A204.1 (cell line): ENCODE measurements at regions not wholly inside any gene's neighbourhood (a gene's known extent, or its start where the extent isn't known, plus 50 kb on each side); places are given as distances from the start of the nearest gene placed in this dataset.
"Not testable (repeated sequence)": the region's sequence is repeated elsewhere in the genome, so short reads cannot be mapped to it uniquely, and the experiment has no call there.

Experiments
- FAIRE-seq: peaks from 2 replicates; lab custom pipeline; 2012; peaks lifted over from hg19 to GRCh38; lab: Jason Lieb, UNC

- not testable (repeated sequence) for FAIRE-seq
Observed at GRCh38 chr21:16224756-16225155, 495.0 kb downstream of the USP25 start.

GRCh38 chr21:16239659-16240265 lies 510.0 kb downstream of the USP25 start:
- no peak for FAIRE-seq

GRCh38 chr21:16241016-16241415 lies 511.2 kb downstream of the USP25 start:
- peak; percentile 27 for FAIRE-seq

GRCh38 chr21:16241479-16241963 lies 511.7 kb downstream of the USP25 start:
- no peak for FAIRE-seq

GRCh38 chr21:16243396-16243795 lies 513.6 kb downstream of the USP25 start:
- no peak for FAIRE-seq

GRCh38 chr21:16248705-16249104 lies 518.9 kb downstream of the USP25 start:
- FAIRE-seq: no peak

GRCh38 chr21:16250273-16250672 lies 520.5 kb downstream of the USP25 start:
- no peak for FAIRE-seq

- no peak for FAIRE-seq
Observed at GRCh38 chr21:16258844-16259611, 529.2 kb downstream of the USP25 start.

GRCh38 chr21:16262091-16262490 lies 532.3 kb downstream of the USP25 start:
- peak; percentile 29 for FAIRE-seq

- no peak for FAIRE-seq
Observed at GRCh38 chr21:16264319-16264718, 534.5 kb downstream of the USP25 start.

GRCh38 chr21:16269476-16269875 lies 539.7 kb downstream of the USP25 start:
- no peak for FAIRE-seq

GRCh38 chr21:16279731-16280581 lies 550.2 kb downstream of the USP25 start:
- no peak for FAIRE-seq

- FAIRE-seq: no peak
Observed at GRCh38 chr21:16280686-16281091, 550.9 kb downstream of the USP25 start.

GRCh38 chr21:16283516-16283915 lies 553.7 kb downstream of the USP25 start:
- FAIRE-seq: no peak

GRCh38 chr21:16285605-16286126 lies 555.9 kb downstream of the USP25 start:
- FAIRE-seq: no peak

- no peak for FAIRE-seq
Observed at GRCh38 chr21:16287046-16287445, 557.3 kb downstream of the USP25 start.

- no peak for FAIRE-seq
Observed at GRCh38 chr21:16291296-16291695, 561.5 kb downstream of the USP25 start.

- no peak for FAIRE-seq
Observed at GRCh38 chr21:16294128-16294527, 564.3 kb downstream of the USP25 start.

GRCh38 chr21:16302851-16303282 lies 573.1 kb downstream of the USP25 start:
- FAIRE-seq: no peak

- FAIRE-seq: peak; percentile 49
Observed at GRCh38 chr21:16304174-16305095, 574.7 kb downstream of the USP25 start.

GRCh38 chr21:16305686-16306085 lies 575.9 kb downstream of the USP25 start:
- FAIRE-seq: no peak
